Myocyte (in vitro differentiated cells): ENCODE measurements at regions not wholly inside any gene's neighbourhood (a gene's known extent, or its start where the extent isn't known, plus 50 kb on each side); places are given as distances from the start of the nearest gene placed in this dataset.

ENCODE experiments used
- DNase-seq: peaks from one replicate; pipeline ENCODE4 v3.0.0-alpha.2; 2012; ENCODE audit warnings: low read depth

GRCh38 chr11:134710861-134711407 lies 298.9 kb upstream of the B3GAT1 start:
- no peak for DNase-seq

GRCh38 chr11:134705858-134706257 lies 293.8 kb upstream of the B3GAT1 start:
- no peak for DNase-seq

GRCh38 chr11:134702827-134703226 lies 290.8 kb upstream of the B3GAT1 start:
- no peak for DNase-seq

GRCh38 chr11:134701564-134702165 lies 289.6 kb upstream of the B3GAT1 start:
- no peak for DNase-seq

GRCh38 chr11:134700101-134700640 lies 288.1 kb upstream of the B3GAT1 start:
- no peak for DNase-seq

- DNase-seq, result no peak
Observed at GRCh38 chr11:134696455-134696854, 284.4 kb upstream of the B3GAT1 start.

- DNase-seq, result no peak
Observed at GRCh38 chr11:134691985-134692384, 279.9 kb upstream of the B3GAT1 start.

GRCh38 chr11:134691295-134691873 lies 279.3 kb upstream of the B3GAT1 start:
- no peak for DNase-seq

GRCh38 chr11:134689886-134690285 lies 277.8 kb upstream of the B3GAT1 start:
- no peak for DNase-seq

GRCh38 chr11:134687548-134687947 lies 275.5 kb upstream of the B3GAT1 start:
- no peak for DNase-seq

- no peak for DNase-seq
Observed at GRCh38 chr11:134686460-134687061, 274.5 kb upstream of the B3GAT1 start.

- no peak for DNase-seq
Observed at GRCh38 chr11:134685793-134686380, 273.8 kb upstream of the B3GAT1 start.

GRCh38 chr11:134684576-134684975 lies 272.5 kb upstream of the B3GAT1 start:
- no peak for DNase-seq

- DNase-seq, result no peak
Observed at GRCh38 chr11:134683860-134684259, 271.8 kb upstream of the B3GAT1 start.

GRCh38 chr11:134682577-134682976 lies 270.5 kb upstream of the B3GAT1 start:
- no peak for DNase-seq

GRCh38 chr11:134679592-134679991 lies 267.6 kb upstream of the B3GAT1 start:
- no peak for DNase-seq

- no peak for DNase-seq
Observed at GRCh38 chr11:134678744-134679143, 266.7 kb upstream of the B3GAT1 start.

GRCh38 chr11:134677891-134678551 lies 266.0 kb upstream of the B3GAT1 start:
- no peak for DNase-seq

- no peak for DNase-seq
Observed at GRCh38 chr11:134677397-134677822, 265.4 kb upstream of the B3GAT1 start.

- no peak for DNase-seq
Observed at GRCh38 chr11:134676516-134677287, 264.7 kb upstream of the B3GAT1 start.

- no peak for DNase-seq
Observed at GRCh38 chr11:134675983-134676382, 263.9 kb upstream of the B3GAT1 start.
